ENCODE measurements at regions not wholly inside any gene's neighbourhood (a gene's known extent, or its start where the extent isn't known, plus 50 kb on each side); places are given as distances from the start of the nearest gene placed in this dataset.

- Histone ChIP-seq H3K4me3 (replicated peaks in 1 of 3; ENCODE audit: insufficient read depth in 1 of 3, low read depth in 1 of 3, low read length in 3 of 3) (no peak overlapping the region), H3K9me3 (replicated peaks; ENCODE audit: control insufficient read depth, insufficient read depth, low read length) (peaks cover 2% of the 10 kb centered on the region)
Measured at GRCh38 chr10:10196701-10197100, 821.0 kb upstream of the CELF2 start.

More at GRCh38 chr10:10196701-10197100, 821.0 kb upstream of the CELF2 start:
- DNase-seq (ENCODE audit: low read depth, low spot score): no peak
- Histone ChIP-seq H3K9me1 (replicated peaks; ENCODE audit: control insufficient read depth, extremely low read depth, insufficient read depth, low read length) (no peaks in the 10 kb centered on the region), H2AFZ (ENCODE audit: low read depth, low read length) (no peak overlapping the region), H3K79me2 (ENCODE audit: control insufficient read depth, insufficient read depth, low read length) (no peaks in the 10 kb centered on the region), H3K9ac (replicated peaks; ENCODE audit: extremely low read depth, insufficient read depth, low read length) (no peak overlapping the region), H3K27ac (ENCODE audit: insufficient read depth, low read depth, low read length) (no peak overlapping the region), H4K20me1 (replicated peaks; ENCODE audit: control insufficient read depth, extremely low read depth, insufficient read depth, low read length) (no peaks in the 10 kb centered on the region), H3K4me1 (ENCODE audit: control insufficient read depth, extremely low read depth, insufficient read depth, low read length) (no peaks in the 10 kb centered on the region), H3K4me2 (ENCODE audit: insufficient read depth, low read length) (no peak overlapping the region), H3K36me3 (ENCODE audit: control insufficient read depth in 2 of 2, extremely low read depth in 1 of 2, insufficient read depth in 2 of 2, low read length in 2 of 2) (no peaks in the 10 kb centered on the region), H3K27me3 (ENCODE audit: control insufficient read depth in 2 of 2, insufficient read depth in 2 of 2, low read length in 2 of 2) (no peaks in the 10 kb centered on the region)
- BruUV-seq (replicated peaks): no TSS peak
- dilution Hi-C loops (cut with MboI; ENCODE audit: extremely low pct_ligation_motif_present, low sequenced_read_pairs): no loop called here
- intact Hi-C loops (cut with micrococcal nuclease): no loop called here
- TF ChIP-seq FOS (IDR thresholded peaks at IDR 0.05; ENCODE audit: borderline replicate concordance, insufficient read depth, low read length) (no peak), CTCF (IDR thresholded peaks at IDR 0.05; ENCODE audit: extremely low read depth in 1 of 2, insufficient read depth in 1 of 2, low read depth in 1 of 2, low read length in 2 of 2) (no peak), EZH2 (IDR thresholded peaks at IDR 0.05; ENCODE audit: borderline replicate concordance, low read depth, low read length, severe bottlenecking) (no peak), GATA2 (IDR thresholded peaks at IDR 0.05; ENCODE audit: insufficient read depth, insufficient read length, low read depth, low read length) (no peak), POLR2AphosphoS5 (IDR thresholded peaks at IDR 0.05; ENCODE audit: insufficient read depth, low read depth, low read length) (no peak), MAX (IDR thresholded peaks at IDR 0.05; ENCODE audit: insufficient read depth, insufficient read length) (no peak), MYC (IDR thresholded peaks at IDR 0.05; ENCODE audit: low read depth, low read length) (no peak), JUN (IDR thresholded peaks at IDR 0.05; ENCODE audit: borderline replicate concordance, insufficient read depth, insufficient read length, low read depth) (no peak), POLR2A (IDR thresholded peaks at IDR 0.05; ENCODE audit: low read depth, low read length) (no peak)
- CTCF ChIA-PET: no interaction called here
- POLR2A ChIA-PET: no interaction called here
- FAIRE-seq: no peak

Measured in endothelial cell of umbilical vein (primary cell).